Stimulated activated CD4-positive, alpha-beta T cell treated with anti-CD3 and anti-CD28 coated beads, TNF-alpha, amount 100 ng/mL, for 24 hours (primary cell): ENCODE measurements at regions not wholly inside any gene's neighbourhood (a gene's known extent, or its start where the extent isn't known, plus 50 kb on each side); places are given as distances from the start of the nearest gene placed in this dataset.
"Not testable (repeated sequence)": the region's sequence is repeated elsewhere in the genome, so short reads cannot be mapped to it uniquely, and the experiment has no call there.

ENCODE experiments used
- DNase-seq, 3 experiments: peaks; one replicate each; pipeline ENCODE4 v3.0.0-alpha.2; 2020; ENCODE audit warnings: low read depth in 3 of 3

DNA sequence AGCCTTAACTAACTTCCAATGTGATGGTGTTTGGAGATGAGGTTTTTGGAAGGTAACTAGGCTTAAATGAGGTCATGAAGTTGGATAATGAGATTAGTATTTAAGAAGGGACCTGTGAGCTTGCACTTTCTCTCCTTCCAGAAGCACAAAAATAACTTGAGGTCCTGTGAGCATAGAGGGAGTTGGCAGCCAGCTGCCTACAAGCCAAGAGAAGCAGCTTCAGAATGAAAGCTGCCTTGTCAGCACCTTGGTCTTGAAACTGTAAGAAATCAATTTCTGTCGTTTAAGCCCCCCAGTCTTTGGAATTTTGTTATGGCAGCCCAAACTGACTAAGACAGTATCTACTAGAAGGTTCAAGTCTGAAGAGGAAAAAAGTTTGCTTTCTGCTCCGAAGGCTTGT lies 280.2 kb upstream of the GALNTL6 start:
- DNase-seq, result no peak

DNA sequence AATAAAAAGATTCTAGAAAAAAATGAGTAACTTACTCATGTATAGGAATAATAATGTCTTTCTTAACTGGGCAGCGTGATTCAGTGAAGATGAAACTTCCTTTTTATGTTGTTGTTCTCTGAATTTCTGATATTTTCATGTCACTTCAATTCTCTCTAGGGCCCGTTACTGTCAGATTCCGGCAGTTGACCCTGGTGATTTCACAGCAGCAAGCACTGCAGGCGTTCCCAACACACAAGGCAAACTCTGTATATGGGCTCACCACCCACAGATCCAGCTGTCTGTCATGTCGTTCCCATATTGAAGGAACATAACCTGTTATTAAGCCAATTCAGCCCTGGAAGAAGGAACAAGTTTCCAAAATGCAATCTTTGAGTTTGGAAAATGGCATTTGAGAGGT lies 288.3 kb upstream of the GALNTL6 start:
- DNase-seq, result no peak

DNA sequence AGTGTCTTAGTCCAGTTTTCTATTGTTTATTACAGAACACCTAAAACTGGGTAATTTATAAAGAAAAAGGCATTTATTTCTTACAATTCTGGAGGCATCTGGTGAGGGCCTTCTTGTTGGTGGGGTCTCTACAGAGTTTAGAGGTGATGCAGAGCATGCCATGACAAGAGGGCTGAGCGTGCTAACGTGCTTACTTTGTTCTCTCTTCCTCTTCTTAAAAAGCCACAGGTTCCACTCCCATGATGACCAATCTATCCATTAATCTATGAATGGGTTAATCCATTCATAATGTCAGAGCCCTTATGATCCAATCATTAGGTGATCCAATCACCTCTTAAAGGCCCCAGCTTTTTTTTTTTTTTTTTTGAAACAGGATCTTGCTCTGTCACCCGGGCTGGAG lies 291.5 kb upstream of the GALNTL6 start:
- DNase-seq, result no peak

DNA sequence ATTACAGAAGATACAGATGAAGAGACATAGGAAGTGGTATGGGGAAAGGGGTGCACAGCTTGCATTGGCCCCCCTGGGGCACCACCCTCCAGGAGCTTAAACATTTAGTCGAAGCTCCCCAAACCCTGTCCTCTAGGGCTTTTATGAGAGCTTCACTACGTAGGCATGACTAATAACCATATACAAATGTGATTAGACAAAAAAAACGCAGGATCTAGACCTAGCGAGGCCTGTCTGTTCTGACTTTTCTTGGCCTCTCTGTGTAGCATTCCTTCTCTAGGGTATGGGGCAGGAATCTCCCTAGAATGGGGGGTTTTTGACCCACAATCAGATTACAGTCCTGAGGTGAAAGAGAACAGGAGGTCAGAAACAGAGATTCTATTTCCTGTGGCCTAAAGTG lies 293.7 kb upstream of the GALNTL6 start:
- no peak for DNase-seq

DNA sequence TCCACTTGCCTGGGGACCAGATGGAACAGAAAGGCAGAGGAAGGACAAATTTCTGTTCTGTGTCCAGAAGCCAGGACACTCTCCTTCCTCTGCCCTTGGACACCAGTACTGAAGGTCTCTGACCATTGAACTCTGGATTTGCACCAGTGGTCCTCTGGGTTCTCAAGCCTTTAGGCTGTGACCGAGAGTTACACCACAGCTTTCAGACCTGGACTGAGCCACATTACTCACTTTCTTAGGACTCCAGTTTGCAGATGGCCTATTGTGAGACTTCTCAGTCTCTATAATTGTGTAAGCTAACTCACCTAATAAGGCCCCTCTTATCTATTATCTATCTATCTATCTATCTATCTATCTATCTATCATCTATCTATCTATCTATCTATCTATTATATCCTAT lies 295.3 kb upstream of the GALNTL6 start:
- DNase-seq, result no peak

DNA sequence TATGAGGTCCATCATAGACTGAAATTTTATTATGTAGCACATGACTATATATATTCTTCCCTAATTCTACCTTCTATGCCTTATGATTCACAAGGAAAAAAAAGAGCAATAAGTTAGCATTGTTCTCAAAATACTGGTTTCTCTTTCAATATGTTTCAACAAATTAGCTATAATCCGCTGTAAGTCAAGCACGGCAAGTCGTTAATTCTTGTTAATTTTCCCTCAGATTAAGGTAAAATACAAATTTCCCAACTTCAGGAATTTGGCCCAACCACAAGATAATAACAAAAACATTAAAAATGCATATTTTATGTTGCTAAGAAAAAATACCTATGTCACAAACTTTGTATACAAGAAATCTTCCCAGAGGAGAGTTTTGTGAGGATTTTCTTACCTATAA lies 296.5 kb upstream of the GALNTL6 start:
- no peak for DNase-seq

DNA sequence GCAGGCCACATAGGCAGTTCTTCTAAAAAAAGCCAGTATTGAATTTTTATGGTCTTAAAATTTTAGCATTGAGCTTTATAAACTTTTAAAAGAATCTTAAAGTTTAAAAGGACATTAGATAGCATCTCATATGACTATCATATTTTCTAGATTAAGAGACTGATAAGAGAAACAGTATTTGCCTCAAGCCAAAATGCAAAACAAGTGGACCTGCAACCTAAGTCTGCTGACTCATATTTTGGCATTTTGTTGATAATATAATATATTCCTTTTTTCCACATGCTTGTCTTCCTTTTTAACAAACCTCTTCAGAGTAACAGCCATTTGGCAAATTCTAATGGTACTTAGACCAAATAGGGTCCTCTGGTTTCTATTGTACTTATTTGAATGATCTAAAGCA lies 328.5 kb upstream of the GALNTL6 start:
- no peak for DNase-seq

DNA sequence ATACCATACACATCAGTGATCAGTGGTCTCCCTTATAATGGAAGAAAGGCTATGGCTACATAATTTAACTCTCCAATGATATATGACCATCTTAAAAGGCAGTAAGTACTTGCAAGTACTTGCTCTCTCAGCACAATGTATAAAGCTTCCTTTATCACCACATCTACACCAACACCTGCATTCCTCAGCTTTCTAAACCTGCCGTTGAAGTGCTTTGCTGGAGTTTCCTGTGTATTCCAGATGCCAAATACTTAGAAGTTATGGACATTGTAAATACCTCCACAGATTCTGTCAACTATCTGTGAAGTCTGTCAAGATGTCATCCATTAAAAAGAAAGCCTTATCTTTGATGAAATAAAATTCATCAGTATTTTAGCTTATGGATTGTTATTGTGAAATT lies 335.0 kb upstream of the GALNTL6 start:
- no peak for DNase-seq

DNA sequence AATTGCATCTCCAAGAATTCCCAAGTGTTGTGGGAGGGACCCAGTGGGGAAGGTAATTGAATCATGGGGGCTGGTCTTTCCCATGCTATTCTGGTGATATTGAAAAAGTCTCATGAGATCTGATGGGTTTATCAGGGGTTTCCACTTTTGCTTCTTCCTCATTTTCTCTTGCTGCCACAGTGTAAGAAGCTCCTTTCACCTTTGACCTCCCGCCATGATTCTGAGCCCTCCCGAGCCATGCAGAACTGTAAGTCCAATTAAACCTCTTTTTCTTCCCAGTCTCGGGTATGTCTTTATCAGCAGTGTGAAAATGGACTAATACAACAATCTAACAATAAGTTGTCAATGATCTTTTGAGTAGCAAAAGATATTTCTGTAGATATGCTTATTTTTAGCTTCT lies 338.1 kb upstream of the GALNTL6 start:
- DNase-seq, result not testable (repeated sequence)

DNA sequence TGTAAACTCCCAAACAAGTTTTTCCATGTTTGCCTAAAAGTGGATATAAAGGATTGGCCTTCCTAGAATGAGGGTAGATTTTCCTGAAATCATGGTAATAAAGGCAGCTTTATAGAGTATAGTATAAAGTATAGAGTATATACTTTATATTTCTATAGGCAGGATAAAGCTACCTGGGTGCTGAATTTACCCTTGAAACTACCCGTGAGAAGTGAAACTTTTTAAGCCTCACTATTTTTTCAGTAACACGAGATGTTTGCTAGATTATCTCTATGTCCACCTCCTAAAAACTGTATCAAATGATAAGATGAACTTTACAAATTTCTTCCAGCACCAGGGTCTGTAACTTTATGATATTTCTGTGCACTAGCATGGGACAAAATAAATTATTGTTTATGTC lies 340.0 kb upstream of the GALNTL6 start:
- DNase-seq, result no peak

DNA sequence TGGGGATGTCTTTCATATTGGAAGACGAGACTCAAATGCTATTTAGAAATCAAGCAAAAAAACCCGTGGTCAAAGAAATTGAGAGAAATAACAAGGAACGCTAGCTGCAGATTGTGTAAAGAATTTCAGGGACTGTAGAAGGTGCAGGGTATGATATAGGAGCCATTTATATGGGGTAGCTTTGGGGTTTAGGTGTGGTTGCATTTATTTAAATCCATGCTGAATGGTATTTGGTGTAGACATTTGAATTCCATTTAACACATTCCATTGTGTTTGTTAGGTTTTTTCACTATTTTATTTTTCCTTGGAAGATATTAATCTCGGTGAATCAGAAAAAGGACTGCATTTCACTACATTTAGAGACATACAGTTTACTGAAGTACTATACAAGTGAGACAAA lies 341.0 kb upstream of the GALNTL6 start:
- DNase-seq, result no peak

DNA sequence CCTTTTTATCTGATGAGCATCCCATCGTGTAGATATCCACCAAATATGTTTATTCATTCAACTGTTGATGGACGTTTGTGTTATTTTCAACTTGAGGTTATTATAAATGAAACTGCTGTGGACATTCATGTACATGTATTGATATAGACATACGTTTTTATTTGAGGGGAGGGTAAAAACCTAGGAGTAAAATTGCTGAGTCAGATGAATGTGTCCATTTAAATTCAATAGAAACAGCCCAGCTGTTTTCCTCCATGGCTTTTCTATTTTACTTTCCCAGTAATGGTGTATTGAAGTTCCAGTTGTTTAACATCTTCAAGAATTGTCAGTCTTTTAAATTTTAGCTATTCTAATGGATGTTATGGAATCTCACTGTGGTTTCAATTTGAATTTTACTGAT lies 348.7 kb upstream of the GALNTL6 start:
- DNase-seq, result no peak

DNA sequence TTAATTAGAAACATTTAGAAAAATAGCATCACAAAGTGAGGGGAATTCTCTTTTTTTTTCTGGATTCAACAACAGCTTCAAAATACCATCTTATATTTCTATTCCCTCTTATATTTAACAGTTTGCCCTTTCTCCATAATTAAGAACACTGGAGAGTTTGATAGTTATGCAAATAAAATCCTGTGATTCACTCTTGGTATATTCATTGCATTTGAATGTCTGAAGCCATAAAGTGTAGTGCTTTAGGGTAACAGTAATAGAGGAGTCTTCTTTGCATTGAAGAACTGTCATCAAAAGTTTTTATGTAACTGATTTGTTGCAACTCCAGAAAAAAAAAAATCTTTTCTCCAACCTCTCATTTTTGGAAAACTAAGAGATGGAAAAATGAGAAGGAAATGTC lies 352.0 kb upstream of the GALNTL6 start:
- DNase-seq, result no peak

DNA sequence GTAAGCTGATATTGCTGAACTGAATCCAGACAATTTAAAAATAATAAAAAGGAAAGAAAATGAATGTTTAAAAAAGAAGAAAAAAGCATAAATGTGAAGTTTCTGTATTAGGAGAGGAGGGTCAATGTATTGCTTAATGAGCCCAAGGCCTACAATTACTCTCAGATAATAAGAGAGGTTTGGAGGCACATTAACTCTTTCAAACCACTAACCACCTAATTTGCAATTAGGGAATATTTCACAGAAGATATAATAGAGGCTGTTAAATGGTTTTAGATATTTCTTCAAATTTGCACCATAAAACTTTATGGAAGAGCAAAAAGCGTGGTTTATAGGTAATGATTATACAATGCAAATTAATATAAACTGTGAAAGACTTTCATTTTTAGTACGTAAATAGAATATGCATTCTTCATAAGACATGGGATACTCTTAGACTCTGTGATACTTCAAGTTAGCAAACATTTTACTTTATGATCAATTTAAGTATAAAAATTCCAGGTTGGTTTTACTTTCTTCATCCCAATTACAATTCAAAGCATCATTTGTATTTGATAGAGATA lies 364.2 kb upstream of the GALNTL6 start:
- no peak for DNase-seq

DNA sequence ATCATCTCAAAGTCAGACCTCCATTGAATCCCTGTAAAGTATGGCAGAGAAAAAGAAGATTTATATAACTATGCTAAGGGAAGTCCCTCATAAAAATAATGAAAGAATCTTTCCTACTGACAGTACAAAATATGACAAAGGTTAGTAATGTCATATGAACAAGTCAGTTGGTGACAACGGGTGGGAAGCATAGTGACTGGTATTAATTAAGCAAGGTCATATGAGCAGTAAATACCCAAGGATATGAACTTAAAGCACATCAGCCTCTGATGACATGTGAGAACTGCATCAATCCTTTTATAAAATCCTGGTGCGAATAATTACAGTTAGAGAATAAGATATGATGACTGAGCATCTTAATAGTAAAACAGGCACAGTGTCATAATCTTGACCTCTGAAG lies 364.8 kb upstream of the GALNTL6 start:
- no peak for DNase-seq

DNA sequence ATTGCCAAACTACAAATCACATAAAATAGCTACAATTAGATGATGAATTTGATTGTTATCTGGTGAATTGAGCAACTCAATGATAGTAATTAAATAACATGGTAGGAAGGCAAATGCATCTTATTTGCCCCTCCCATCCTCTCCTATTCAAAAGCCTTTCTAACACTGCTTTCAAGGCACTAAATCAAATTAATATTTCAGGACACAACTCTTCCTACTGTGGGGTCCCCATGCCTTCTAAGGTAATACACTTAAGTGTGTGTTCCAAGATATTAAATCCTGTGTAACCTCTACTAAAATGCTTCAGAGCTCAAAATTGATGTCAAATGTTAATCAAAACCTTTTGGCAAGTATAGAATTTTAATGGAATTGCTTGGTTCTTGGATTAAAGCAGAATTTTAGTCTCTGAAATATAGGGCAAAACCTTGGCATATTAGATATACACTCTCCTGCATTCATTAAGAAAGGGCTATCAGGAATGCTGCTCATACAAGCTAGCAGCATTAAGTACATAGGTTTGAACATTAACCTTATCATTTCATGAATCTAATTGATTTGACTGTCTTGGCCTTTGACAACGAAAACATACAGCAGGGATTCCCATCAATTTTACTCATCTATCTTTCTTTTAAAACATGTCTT lies 371.8 kb upstream of the GALNTL6 start:
- no peak for DNase-seq

DNA sequence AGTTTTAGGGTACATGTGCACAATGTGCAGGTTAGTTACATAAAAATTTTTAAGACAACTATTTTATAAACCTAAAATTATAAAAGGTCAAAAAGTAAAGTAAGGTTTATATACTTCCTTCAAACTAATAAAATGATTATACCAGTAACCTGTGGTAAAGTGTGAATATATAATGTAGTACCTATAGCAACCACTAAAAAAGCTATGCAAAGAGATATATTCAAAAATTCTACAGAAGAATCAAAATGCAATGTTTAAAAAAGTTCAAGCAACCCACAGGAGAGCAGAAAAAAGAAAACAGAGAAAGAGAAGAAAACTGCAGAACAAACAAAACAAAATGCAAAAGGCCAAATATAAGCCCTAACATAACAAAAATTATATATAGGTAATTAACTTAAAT lies 379.5 kb upstream of the GALNTL6 start:
- no peak for DNase-seq

DNA sequence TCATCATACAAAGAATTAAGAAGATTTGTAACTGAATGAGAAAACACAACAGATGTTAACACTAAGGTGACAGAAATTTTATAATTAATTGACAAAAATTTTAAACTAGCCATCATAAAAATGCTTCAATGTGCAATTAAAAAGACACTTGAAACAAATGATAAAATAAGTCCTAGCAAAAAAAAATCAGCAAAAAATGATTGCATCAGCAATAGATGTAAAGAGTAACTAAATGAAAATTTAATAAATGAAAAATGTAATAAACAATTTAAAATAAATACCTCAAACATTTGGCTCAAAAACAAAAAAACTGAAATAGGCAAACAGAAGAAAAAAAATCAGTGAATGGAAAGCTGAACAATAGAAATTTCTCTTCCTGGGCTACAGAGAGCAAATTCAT lies 380.7 kb upstream of the GALNTL6 start:
- no peak for DNase-seq

DNA sequence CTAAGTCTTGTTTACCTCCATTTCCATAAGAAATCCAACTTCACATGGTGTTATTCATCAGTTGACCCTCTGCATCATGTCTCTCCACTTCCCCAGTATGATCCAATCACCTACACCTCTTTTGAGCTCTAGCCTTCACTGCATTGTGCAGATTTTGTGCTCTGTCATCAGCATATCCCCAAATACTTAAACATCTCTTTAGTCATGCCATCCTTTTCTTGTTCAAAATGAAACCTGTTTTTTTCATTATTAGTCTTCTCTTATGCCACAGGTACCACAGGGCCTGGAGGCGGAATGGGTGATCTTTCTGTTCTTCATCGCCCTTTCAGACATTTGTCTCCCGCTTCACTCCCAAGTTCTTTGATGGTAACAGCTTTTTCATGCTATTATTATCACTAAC lies 382.7 kb upstream of the GALNTL6 start:
- DNase-seq, result no peak

DNA sequence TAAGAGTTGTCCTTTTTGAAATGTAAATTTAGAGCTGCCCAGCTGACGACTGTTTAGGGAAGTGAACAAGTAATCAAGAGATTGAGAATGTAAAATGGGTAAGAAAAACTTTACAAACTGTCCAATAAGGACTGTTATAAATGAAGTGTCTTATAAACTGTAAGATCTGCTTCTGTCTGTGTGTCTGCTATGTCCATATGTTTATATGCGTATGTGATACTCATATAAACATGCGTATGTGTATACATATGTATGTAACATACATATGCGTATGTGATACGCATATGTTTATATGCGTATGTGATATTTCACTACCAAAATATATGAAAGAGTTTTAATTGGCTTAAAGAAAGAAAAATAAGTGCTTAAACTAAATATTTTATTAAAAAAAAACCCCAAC lies 416.0 kb upstream of the GALNTL6 start:
- DNase-seq, result no peak

DNA sequence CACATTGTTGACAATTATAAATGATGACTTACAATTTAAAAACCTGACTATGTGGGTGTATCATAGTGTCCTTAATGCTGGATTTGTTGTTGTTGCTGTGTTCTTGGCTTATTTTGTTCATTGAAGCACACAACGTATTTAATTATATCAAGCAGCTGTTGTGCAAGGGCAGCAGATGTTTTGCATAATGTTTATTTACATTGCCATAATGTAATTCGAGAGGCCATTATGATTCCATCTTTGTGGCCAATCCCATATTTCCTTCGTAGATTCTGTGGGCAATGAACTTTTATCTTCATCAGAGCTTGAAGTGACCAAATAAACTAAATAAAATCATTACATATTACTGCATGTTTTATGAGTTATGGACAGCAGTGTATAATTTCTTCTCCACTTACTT lies 422.6 kb upstream of the GALNTL6 start:
- DNase-seq, result no peak

DNA sequence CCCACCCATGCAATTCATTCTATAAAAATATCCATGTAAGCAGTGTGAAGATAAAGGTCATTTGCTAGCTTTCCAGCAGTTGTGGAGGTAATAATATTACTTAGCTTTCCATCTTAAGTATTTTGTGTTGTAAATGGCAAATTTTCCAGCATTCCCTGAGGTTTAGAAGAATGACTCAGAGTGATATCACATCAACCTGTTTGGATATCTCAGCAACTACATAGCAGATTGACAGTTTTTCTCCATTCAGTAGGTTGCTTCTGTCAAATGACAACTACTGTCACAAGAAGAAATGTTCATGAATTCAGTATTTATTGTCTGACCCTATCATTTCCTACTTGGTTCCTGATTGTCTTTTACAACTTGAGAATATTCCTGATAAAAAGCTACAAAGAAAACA lies 434.9 kb upstream of the GALNTL6 start:
- no peak for DNase-seq

DNA sequence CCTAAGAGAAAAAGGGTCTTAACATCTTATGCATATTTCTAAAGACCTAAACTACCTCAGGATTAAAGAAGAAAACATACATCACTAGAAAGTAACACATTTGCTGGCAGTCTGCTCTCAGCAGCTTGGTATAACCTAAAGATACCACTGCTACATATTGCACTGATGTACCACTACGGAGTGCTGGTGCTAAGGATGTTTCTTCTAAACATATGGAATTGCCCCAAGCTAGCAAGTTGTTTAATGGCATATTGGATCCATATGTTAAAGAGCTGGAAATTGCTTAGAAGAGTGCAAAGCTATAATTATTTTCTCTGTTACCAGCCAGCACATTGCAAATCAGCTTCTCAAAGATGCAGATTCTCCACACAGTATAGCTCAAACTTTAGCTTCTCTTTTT lies 436.5 kb upstream of the GALNTL6 start:
- no peak for DNase-seq

DNA sequence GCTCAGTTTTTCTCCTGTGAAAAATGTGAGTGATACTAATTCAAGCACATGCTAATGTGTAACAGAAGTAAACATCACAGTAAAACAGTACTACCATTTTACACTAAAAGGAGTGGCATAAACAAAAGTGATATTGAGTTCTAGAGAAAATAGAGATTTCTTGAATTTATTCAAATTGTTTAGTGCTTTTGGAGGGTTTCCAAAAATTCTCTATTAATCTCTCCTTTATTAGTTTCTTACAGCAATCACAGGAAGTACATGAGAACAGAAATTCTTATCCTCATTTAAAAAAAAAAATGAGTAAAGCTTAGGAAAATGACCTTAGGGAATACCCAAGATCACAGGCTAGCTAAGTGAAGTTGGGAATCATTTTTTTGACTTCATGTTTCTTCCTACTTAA lies 459.7 kb upstream of the GALNTL6 start:
- no peak for DNase-seq
